ENCODE measurements at regions not wholly inside any gene's neighbourhood (a gene's known extent, or its start where the extent isn't known, plus 50 kb on each side); places are given as distances from the start of the nearest gene placed in this dataset.
"Not testable (repeated sequence)": the region's sequence is repeated elsewhere in the genome, so short reads cannot be mapped to it uniquely, and the experiment has no call there.

DNA sequence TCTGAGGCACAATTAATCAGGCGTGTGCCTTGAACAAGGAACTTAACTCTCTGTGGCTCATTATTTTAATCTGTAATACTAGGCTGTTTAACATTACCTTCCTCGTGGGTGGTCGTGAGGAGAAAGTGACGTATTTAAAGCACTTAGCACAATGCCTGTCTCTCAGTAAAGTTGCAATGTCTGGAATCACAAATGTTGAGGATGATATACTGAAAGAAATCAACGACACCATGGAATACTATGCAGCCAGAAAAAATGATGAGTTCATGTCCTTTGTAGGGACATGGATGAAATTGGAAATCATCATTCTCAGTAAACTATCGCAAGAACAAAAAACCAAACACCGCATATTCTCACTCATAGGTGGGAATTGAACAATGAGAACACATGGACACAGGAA is 1320.0 kb upstream of the TMEM132C start:
- H3K9ac ChIP-seq (ENCODE audit: low read depth in 1 of 3, low read length in 3 of 3); H3K27me3 ChIP-seq (ENCODE audit: control insufficient read depth in 3 of 3, insufficient read depth in 3 of 3, low read length in 3 of 3); H3K4me1 ChIP-seq (ENCODE audit: control insufficient read depth in 3 of 3, insufficient read depth in 3 of 3, low read length in 3 of 3); H3K36me3 ChIP-seq (ENCODE audit: control insufficient read depth in 3 of 3, insufficient read depth in 3 of 3, low read length in 3 of 3); H3K4me3 ChIP-seq (ENCODE audit: low read length in 3 of 3); H3K27ac ChIP-seq (ENCODE audit: low read depth, low read length); H3K9me3 ChIP-seq (ENCODE audit: control insufficient read depth in 3 of 3, low read length in 3 of 3): not testable (repeated sequence)

GRCh38 chr12:126949558-126949957 is 1317.4 kb upstream of the TMEM132C start:
- H3K4me3 ChIP-seq (ENCODE audit: low read length in 3 of 3): no peak overlapping the region

GRCh38 chr12:126950266-126950665 is 1316.7 kb upstream of the TMEM132C start:
- H3K4me3 ChIP-seq (ENCODE audit: low read length in 3 of 3): no peak overlapping the region
- H3K27me3 ChIP-seq (ENCODE audit: control insufficient read depth in 3 of 3, insufficient read depth in 3 of 3, low read length in 3 of 3): no peaks in the 10 kb centered on the region
- H3K27ac ChIP-seq (ENCODE audit: low read depth, low read length): no peak overlapping the region
- no peaks in the 10 kb centered on the region for H3K9me3 ChIP-seq (ENCODE audit: control insufficient read depth in 3 of 3, low read length in 3 of 3)
- no peaks in the 10 kb centered on the region for H3K4me1 ChIP-seq (ENCODE audit: control insufficient read depth in 3 of 3, insufficient read depth in 3 of 3, low read length in 3 of 3)
- H3K36me3 ChIP-seq (ENCODE audit: control insufficient read depth in 3 of 3, insufficient read depth in 3 of 3, low read length in 3 of 3): no peaks in the 10 kb centered on the region
- no peak overlapping the region for H3K9ac ChIP-seq (ENCODE audit: low read depth in 1 of 3, low read length in 3 of 3)

More at GRCh38 chr12:126949558-126949957, 1317.4 kb upstream of the TMEM132C start:
- no peak overlapping the region for H3K27ac ChIP-seq (ENCODE audit: low read depth, low read length)
- H3K9me3 ChIP-seq (ENCODE audit: control insufficient read depth in 3 of 3, low read length in 3 of 3): no peaks in the 10 kb centered on the region
- no peaks in the 10 kb centered on the region for H3K36me3 ChIP-seq (ENCODE audit: control insufficient read depth in 3 of 3, insufficient read depth in 3 of 3, low read length in 3 of 3)
- no peaks in the 10 kb centered on the region for H3K4me1 ChIP-seq (ENCODE audit: control insufficient read depth in 3 of 3, insufficient read depth in 3 of 3, low read length in 3 of 3)
- H3K27me3 ChIP-seq (ENCODE audit: control insufficient read depth in 3 of 3, insufficient read depth in 3 of 3, low read length in 3 of 3): no peaks in the 10 kb centered on the region
- no peak overlapping the region for H3K9ac ChIP-seq (ENCODE audit: low read depth in 1 of 3, low read length in 3 of 3)

DNA sequence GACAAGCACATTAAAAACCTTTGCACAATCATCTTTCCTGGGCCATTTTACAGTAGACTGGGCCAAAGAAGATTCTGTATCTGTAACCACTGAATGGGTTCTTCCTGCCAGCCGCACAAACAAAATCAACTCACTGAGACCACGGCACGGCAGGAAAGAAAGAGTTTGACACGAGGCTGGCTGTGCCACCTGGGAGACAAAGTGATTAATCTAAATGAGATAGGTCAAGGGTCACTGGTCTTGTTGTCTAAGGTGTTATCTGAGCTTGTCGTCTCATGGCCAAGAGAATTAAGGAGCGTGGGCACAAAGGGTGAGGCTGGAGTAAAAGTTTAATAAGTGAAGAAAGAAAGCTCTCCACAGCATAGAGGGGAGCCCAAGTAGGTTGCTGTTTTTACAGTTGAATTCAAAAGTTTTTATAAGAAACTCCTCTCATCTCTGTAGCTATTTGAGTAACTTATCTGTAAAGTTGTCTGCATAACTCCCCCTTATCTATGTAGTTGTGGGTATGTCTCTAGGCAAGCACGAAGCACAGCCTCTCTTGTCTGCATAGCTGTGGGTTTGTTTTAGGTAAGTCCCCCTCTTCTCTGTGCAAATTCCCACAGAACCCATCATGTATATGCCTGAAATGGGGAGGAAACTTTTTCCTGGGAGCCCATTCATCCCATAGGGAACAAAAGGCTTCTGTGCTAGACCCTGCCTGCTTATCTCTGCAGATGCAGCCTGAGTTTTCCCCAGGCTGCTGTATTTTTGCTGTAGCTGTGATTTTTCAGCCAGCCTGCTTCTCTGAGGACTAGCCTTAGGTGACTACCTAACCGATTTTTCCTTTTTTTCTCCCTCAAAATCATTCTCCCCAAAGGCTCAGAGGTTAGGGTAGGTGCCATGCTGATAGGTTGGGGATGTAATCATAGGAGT is 1314.6 kb upstream of the TMEM132C start:
- H3K36me3 ChIP-seq (ENCODE audit: control insufficient read depth in 3 of 3, insufficient read depth in 3 of 3, low read length in 3 of 3): no peaks in the 10 kb centered on the region

DNA sequence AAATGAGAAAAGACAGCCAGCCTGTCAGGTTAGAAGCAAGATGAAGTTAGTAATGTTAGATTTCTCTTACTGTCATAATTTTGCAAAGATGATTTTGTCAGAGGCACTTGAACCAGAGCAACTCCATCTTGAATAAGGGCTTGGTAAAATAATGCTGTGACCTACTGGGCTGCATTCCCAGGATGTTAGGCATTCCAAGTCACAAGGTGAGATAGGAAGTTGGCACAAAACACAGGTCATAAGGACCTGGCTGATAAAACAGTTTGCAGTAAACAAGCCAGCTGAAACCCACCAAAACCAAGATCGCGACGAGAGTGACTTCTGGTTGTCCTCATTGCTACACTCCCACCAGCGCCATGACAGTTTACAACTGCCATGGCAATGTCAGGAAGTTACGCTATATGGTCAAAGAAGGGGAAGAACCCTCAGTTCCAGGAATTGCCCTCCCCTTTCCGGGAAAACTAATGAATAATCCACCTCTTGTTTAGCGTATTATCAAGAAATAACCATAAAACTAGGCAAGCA is 1313.5 kb upstream of the TMEM132C start:
- H3K27ac ChIP-seq (ENCODE audit: low read depth, low read length): no peak overlapping the region
- H3K27me3 ChIP-seq (ENCODE audit: control insufficient read depth in 3 of 3, insufficient read depth in 3 of 3, low read length in 3 of 3): no peaks in the 10 kb centered on the region
- H3K9me3 ChIP-seq (ENCODE audit: control insufficient read depth in 3 of 3, low read length in 3 of 3): peaks cover 0 to 4% (median 0%) of the 10 kb centered on the region in 3 donors
- no peaks in the 10 kb centered on the region for H3K36me3 ChIP-seq (ENCODE audit: control insufficient read depth in 3 of 3, insufficient read depth in 3 of 3, low read length in 3 of 3)
- no peak overlapping the region for H3K9ac ChIP-seq (ENCODE audit: low read depth in 1 of 3, low read length in 3 of 3)
- H3K4me1 ChIP-seq (ENCODE audit: control insufficient read depth in 3 of 3, insufficient read depth in 3 of 3, low read length in 3 of 3): no peaks in the 10 kb centered on the region
- H3K4me3 ChIP-seq (ENCODE audit: low read length in 3 of 3): no peak overlapping the region

More for the DNA sequence above, 1314.6 kb upstream of the TMEM132C start:
- H3K27me3 ChIP-seq (ENCODE audit: control insufficient read depth in 3 of 3, insufficient read depth in 3 of 3, low read length in 3 of 3): no peaks in the 10 kb centered on the region
- H3K4me1 ChIP-seq (ENCODE audit: control insufficient read depth in 3 of 3, insufficient read depth in 3 of 3, low read length in 3 of 3): no peaks in the 10 kb centered on the region
- no peak overlapping the region for H3K9ac ChIP-seq (ENCODE audit: low read depth in 1 of 3, low read length in 3 of 3)
- no peak overlapping the region for H3K4me3 ChIP-seq (ENCODE audit: low read length in 3 of 3)
- no peak overlapping the region for H3K27ac ChIP-seq (ENCODE audit: low read depth, low read length)
- H3K9me3 ChIP-seq (ENCODE audit: control insufficient read depth in 3 of 3, low read length in 3 of 3): peaks cover 0 to 4% (median 0%) of the 10 kb centered on the region in 3 donors

GRCh38 chr12:126960221-126960620 is 1306.7 kb upstream of the TMEM132C start:
- Histone ChIP-seq H3K27ac (ENCODE audit: low read depth, low read length) (no peak overlapping the region), H3K9me3 (ENCODE audit: control insufficient read depth in 3 of 3, low read length in 3 of 3) (peaks cover 0 to 4% (median 0%) of the 10 kb centered on the region in 3 donors), H3K9ac (ENCODE audit: low read depth in 1 of 3, low read length in 3 of 3) (no peak overlapping the region)

DNA sequence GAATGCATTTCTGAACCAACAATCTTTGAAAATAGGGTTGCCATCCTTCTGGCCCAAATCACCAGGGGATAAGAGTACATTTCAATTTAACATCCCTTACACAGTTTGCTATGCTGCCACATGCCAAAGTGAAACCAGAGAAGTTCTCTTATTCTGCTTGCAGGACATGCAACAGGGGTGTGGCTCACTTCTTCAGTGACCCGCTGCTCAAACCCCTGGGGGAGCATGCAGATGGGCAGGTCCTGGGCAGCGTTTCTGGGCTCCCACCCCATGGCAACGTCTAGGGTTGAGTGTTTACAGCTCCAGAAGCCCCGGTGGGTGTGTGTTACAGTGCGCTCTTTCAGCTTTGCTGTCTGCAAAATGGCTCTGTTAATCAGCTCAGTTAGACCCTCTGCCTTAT is 1306.3 kb upstream of the TMEM132C start:
- H3K9me3 ChIP-seq (ENCODE audit: control insufficient read depth in 3 of 3, low read length in 3 of 3): peaks cover 0 to 2% (median 0%) of the 10 kb centered on the region in 3 donors

More at GRCh38 chr12:126960221-126960620, 1306.7 kb upstream of the TMEM132C start:
- H3K4me1 ChIP-seq (ENCODE audit: control insufficient read depth in 3 of 3, insufficient read depth in 3 of 3, low read length in 3 of 3): no peaks in the 10 kb centered on the region
- H3K27me3 ChIP-seq (ENCODE audit: control insufficient read depth in 3 of 3, insufficient read depth in 3 of 3, low read length in 3 of 3): peaks cover 0 to 3% (median 0%) of the 10 kb centered on the region in 3 donors
- no peaks in the 10 kb centered on the region for H3K36me3 ChIP-seq (ENCODE audit: control insufficient read depth in 3 of 3, insufficient read depth in 3 of 3, low read length in 3 of 3)
- no peak overlapping the region for H3K4me3 ChIP-seq (ENCODE audit: low read length in 3 of 3)

GRCh38 chr12:126963825-126964224 is 1303.1 kb upstream of the TMEM132C start:
- Histone ChIP-seq H3K9me3 (ENCODE audit: control insufficient read depth in 3 of 3, low read length in 3 of 3) (no peaks in the 10 kb centered on the region), H3K9ac (ENCODE audit: low read depth in 1 of 3, low read length in 3 of 3) (no peak overlapping the region), H3K36me3 (ENCODE audit: control insufficient read depth in 3 of 3, insufficient read depth in 3 of 3, low read length in 3 of 3) (no peaks in the 10 kb centered on the region), H3K4me3 (ENCODE audit: low read length in 3 of 3) (no peak overlapping the region), H3K4me1 (ENCODE audit: control insufficient read depth in 3 of 3, insufficient read depth in 3 of 3, low read length in 3 of 3) (no peaks in the 10 kb centered on the region), H3K27me3 (ENCODE audit: control insufficient read depth in 3 of 3, insufficient read depth in 3 of 3, low read length in 3 of 3) (peaks cover 0 to 3% (median 0%) of the 10 kb centered on the region in 3 donors), H3K27ac (ENCODE audit: low read depth, low read length) (no peak overlapping the region)

More for the DNA sequence above, 1306.3 kb upstream of the TMEM132C start:
- no peak overlapping the region for H3K27ac ChIP-seq (ENCODE audit: low read depth, low read length)
- H3K27me3 ChIP-seq (ENCODE audit: control insufficient read depth in 3 of 3, insufficient read depth in 3 of 3, low read length in 3 of 3): peaks cover 0 to 3% (median 0%) of the 10 kb centered on the region in 3 donors
- no peak overlapping the region for H3K4me3 ChIP-seq (ENCODE audit: low read length in 3 of 3)
- no peaks in the 10 kb centered on the region for H3K36me3 ChIP-seq (ENCODE audit: control insufficient read depth in 3 of 3, insufficient read depth in 3 of 3, low read length in 3 of 3)
- H3K4me1 ChIP-seq (ENCODE audit: control insufficient read depth in 3 of 3, insufficient read depth in 3 of 3, low read length in 3 of 3): no peaks in the 10 kb centered on the region
- no peak overlapping the region for H3K9ac ChIP-seq (ENCODE audit: low read depth in 1 of 3, low read length in 3 of 3)

DNA sequence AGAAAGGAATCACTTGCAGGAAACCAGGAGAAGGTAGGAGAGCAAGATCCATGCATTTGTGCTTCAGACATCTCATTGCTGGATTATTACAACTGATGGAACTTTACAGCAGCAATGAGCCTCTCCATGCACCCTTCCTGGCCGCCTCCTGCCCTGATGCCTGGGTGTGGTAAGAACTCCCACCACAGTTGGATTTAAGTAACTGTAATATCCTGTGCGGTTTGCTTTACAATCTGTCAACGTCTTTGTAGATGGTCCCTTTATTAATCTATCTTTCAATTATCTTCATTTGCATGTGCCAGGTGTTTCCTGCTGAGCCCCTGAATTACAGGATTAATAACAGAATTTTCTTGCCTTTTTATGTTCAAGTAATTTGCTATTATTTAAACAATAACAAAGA is 1300.5 kb upstream of the TMEM132C start:
- H3K4me3 ChIP-seq (ENCODE audit: low read length in 3 of 3): no peak overlapping the region
- H3K9me3 ChIP-seq (ENCODE audit: control insufficient read depth in 3 of 3, low read length in 3 of 3): no peaks in the 10 kb centered on the region
- H3K36me3 ChIP-seq (ENCODE audit: control insufficient read depth in 3 of 3, insufficient read depth in 3 of 3, low read length in 3 of 3): no peaks in the 10 kb centered on the region
- H3K9ac ChIP-seq (ENCODE audit: low read depth in 1 of 3, low read length in 3 of 3): no peak overlapping the region
- H3K27ac ChIP-seq (ENCODE audit: low read depth, low read length): no peak overlapping the region
- no peaks in the 10 kb centered on the region for H3K27me3 ChIP-seq (ENCODE audit: control insufficient read depth in 3 of 3, insufficient read depth in 3 of 3, low read length in 3 of 3)
- no peaks in the 10 kb centered on the region for H3K4me1 ChIP-seq (ENCODE audit: control insufficient read depth in 3 of 3, insufficient read depth in 3 of 3, low read length in 3 of 3)

DNA sequence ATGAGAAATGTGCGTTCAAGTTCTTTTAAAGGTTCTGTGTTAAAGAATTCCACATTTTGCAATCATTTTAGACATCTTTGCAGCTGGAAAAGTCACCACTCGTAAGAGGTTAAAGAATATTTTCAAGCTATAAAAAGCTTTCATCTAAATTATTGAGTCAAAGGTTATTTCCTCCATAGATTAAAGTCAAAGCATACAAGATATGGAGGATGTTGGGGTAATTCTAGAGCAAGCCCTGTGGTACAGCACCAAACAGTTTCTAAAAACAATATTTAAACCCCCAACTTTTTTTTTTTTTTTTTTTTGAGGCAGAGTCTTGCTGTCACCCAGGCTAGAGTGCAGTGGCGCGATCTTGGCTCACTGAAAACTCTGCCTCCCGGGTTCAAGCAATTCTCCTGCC is 1299.8 kb upstream of the TMEM132C start:
- no peak overlapping the region for H3K4me3 ChIP-seq (ENCODE audit: low read length in 3 of 3)
- H3K36me3 ChIP-seq (ENCODE audit: control insufficient read depth in 3 of 3, insufficient read depth in 3 of 3, low read length in 3 of 3): no peaks in the 10 kb centered on the region
- no peaks in the 10 kb centered on the region for H3K4me1 ChIP-seq (ENCODE audit: control insufficient read depth in 3 of 3, insufficient read depth in 3 of 3, low read length in 3 of 3)
- H3K9me3 ChIP-seq (ENCODE audit: control insufficient read depth in 3 of 3, low read length in 3 of 3): no peaks in the 10 kb centered on the region
- H3K27me3 ChIP-seq (ENCODE audit: control insufficient read depth in 3 of 3, insufficient read depth in 3 of 3, low read length in 3 of 3): no peaks in the 10 kb centered on the region
- H3K27ac ChIP-seq (ENCODE audit: low read depth, low read length): no peak overlapping the region
- no peak overlapping the region for H3K9ac ChIP-seq (ENCODE audit: low read depth in 1 of 3, low read length in 3 of 3)

All from skeletal muscle tissue (tissue), 3 donors.